ENCODE measurements at regions not wholly inside any gene's neighbourhood (a gene's known extent, or its start where the extent isn't known, plus 50 kb on each side); places are given as distances from the start of the nearest gene placed in this dataset.

GRCh38 chr14:76664790-76665189 is 96.5 kb upstream of the VASH1 start:
- DNase-seq (ENCODE audit: low spot score): no peak

GRCh38 chr14:76666746-76667145 is 94.5 kb upstream of the VASH1 start:
- DNase-seq (ENCODE audit: low spot score): no peak

GRCh38 chr14:76669770-76670169 is 91.5 kb upstream of the VASH1 start:
- DNase-seq (ENCODE audit: low spot score): no peak

- no peak for DNase-seq (ENCODE audit: low spot score)
Measured at GRCh38 chr14:76672123-76672522, 89.1 kb upstream of the VASH1 start.

GRCh38 chr14:76673261-76673660 is 88.0 kb upstream of the VASH1 start:
- DNase-seq (ENCODE audit: low spot score): no peak

GRCh38 chr14:76675046-76675445 is 86.2 kb upstream of the VASH1 start:
- no peak for DNase-seq (ENCODE audit: low spot score)

GRCh38 chr14:76676539-76676938 is 84.7 kb upstream of the VASH1 start:
- no peak for DNase-seq (ENCODE audit: low spot score)

GRCh38 chr14:76677534-76678145 is 83.6 kb upstream of the VASH1 start:
- DNase-seq (ENCODE audit: low spot score): no peak

GRCh38 chr14:76678244-76678800 is 82.9 kb upstream of the VASH1 start:
- no peak for DNase-seq (ENCODE audit: low spot score)

- DNase-seq (ENCODE audit: low spot score): no peak
Measured at GRCh38 chr14:76682367-76682766, 78.9 kb upstream of the VASH1 start.

- no peak for DNase-seq (ENCODE audit: low spot score)
Measured at GRCh38 chr14:76686646-76687045, 74.6 kb upstream of the VASH1 start.

GRCh38 chr14:76687611-76688382 is 73.5 kb upstream of the VASH1 start:
- no peak for DNase-seq (ENCODE audit: low spot score)

GRCh38 chr14:76688383-76688671 is 72.9 kb upstream of the VASH1 start:
- no peak for DNase-seq (ENCODE audit: low spot score)

- DNase-seq (ENCODE audit: low spot score): no peak
Measured at GRCh38 chr14:76690502-76691105, 70.7 kb upstream of the VASH1 start.

GRCh38 chr14:76694106-76694505 is 67.2 kb upstream of the VASH1 start:
- DNase-seq (ENCODE audit: low spot score): no peak

- DNase-seq (ENCODE audit: low spot score): no peak
Measured at GRCh38 chr14:76695263-76695920, 65.9 kb upstream of the VASH1 start.

- DNase-seq (ENCODE audit: low spot score): no peak
Measured at GRCh38 chr14:76696361-76696760, 64.9 kb upstream of the VASH1 start.

- DNase-seq (ENCODE audit: low spot score): no peak
Measured at GRCh38 chr14:76696791-76697190, 64.5 kb upstream of the VASH1 start.

GRCh38 chr14:76697246-76697905 is 63.9 kb upstream of the VASH1 start:
- no peak for DNase-seq (ENCODE audit: low spot score)

- no peak for DNase-seq (ENCODE audit: low spot score)
Measured at GRCh38 chr14:76698191-76698590, 63.1 kb upstream of the VASH1 start.

- DNase-seq (ENCODE audit: low spot score): no peak
Measured at GRCh38 chr14:76698631-76699030, 62.6 kb upstream of the VASH1 start.
